Thymus (tissue), 11 donors: ENCODE measurements at regions not wholly inside any gene's neighbourhood (a gene's known extent, or its start where the extent isn't known, plus 50 kb on each side); places are given as distances from the start of the nearest gene placed in this dataset.
"Not testable (repeated sequence)": the region's sequence is repeated elsewhere in the genome, so short reads cannot be mapped to it uniquely, and the experiment has no call there.

Source experiments
- DNase-seq, 9 donors: peaks; one replicate each; pipeline ENCODE4 v3.0.0-alpha.2; 2013; ENCODE audit warnings: low spot score in 9 of 9, low read depth in 6 of 9, missing footprints in 1 of 9
- H3K27ac ChIP-seq, 2 donors: one replicate each; pipeline ENCODE4 v1.5.1; 2013; ENCODE audit warnings: control low read depth in 1 of 2, low read depth in 1 of 2, low read length in 1 of 2, mild to moderate bottlenecking in 1 of 2, moderate library complexity in 1 of 2
- H3K27me3 ChIP-seq, 2 donors: one replicate each; pipeline ENCODE4 v1.5.1; 2013; ENCODE audit warnings: low read length in 1 of 2; ENCODE audit not compliant: control insufficient read depth in 2 of 2, insufficient read depth in 1 of 2
- H3K36me3 ChIP-seq, 2 donors: one replicate each; pipeline ENCODE4 v1.5.1; 2013; ENCODE audit warnings: low read length in 1 of 2, mild to moderate bottlenecking in 1 of 2, moderate library complexity in 1 of 2; ENCODE audit not compliant: control insufficient read depth in 2 of 2, insufficient read depth in 2 of 2
- H3K4me1 ChIP-seq, 2 donors: one replicate each; pipeline ENCODE4 v1.5.1; 2013; ENCODE audit warnings: low read length in 2 of 2; ENCODE audit not compliant: control insufficient read depth in 2 of 2, insufficient read depth in 2 of 2
- H3K4me3 ChIP-seq, 2 donors: one replicate each; pipeline ENCODE4 v1.5.1; 2013; ENCODE audit warnings: low read length in 2 of 2, control low read depth in 1 of 2, mild to moderate bottlenecking in 1 of 2
- H3K9me3 ChIP-seq, 2 donors: one replicate each; pipeline ENCODE4 v1.5.1; 2013; ENCODE audit warnings: low read length in 1 of 2, mild to moderate bottlenecking in 1 of 2; ENCODE audit not compliant: control insufficient read depth in 2 of 2, insufficient read depth in 1 of 2
- WGBS: extraction: QIAGEN DNeasy Blood & Tissue Kit; methylation state at CpG from one replicate; pipeline ENCODE4 v1.1.7; 2013; 5-methylcytosine and 5-hydroxymethylcytosine counted together
- donor health status: healthy.

GRCh38 chr4:188955066-188955465, 815.8 kb downstream of the TRIML1 start:
- H3K4me3 ChIP-seq: no peak overlapping the region
- H3K36me3 ChIP-seq: no peaks in the 10 kb centered on the region
- H3K4me1 ChIP-seq: no peaks in the 10 kb centered on the region
- H3K9me3 ChIP-seq: peaks cover 0 to 6% of the 10 kb centered on the region in 2 donors
- 56% methylated on average over 2 of the region's 2 CpGs for WGBS
- DNase-seq: no peak
- no peak overlapping the region for H3K27ac ChIP-seq
- no peaks in the 10 kb centered on the region for H3K27me3 ChIP-seq

GRCh38 chr4:188956566-188956965, 817.3 kb downstream of the TRIML1 start:
- 93% methylated on average over 4 of the region's 4 CpGs for WGBS
- no peaks in the 10 kb centered on the region for H3K36me3 ChIP-seq
- no peaks in the 10 kb centered on the region for H3K27me3 ChIP-seq
- peaks cover 0 to 6% of the 10 kb centered on the region in 2 donors for H3K9me3 ChIP-seq
- no peaks in the 10 kb centered on the region for H3K4me1 ChIP-seq
- no peak overlapping the region for H3K4me3 ChIP-seq
- H3K27ac ChIP-seq: no peak overlapping the region
- no peak for DNase-seq

- no peaks in the 10 kb centered on the region for H3K4me1 ChIP-seq
- no peak overlapping the region for H3K4me3 ChIP-seq
- DNase-seq: no peak
- H3K27me3 ChIP-seq: no peaks in the 10 kb centered on the region
- peaks cover 0 to 6% of the 10 kb centered on the region in 2 donors for H3K9me3 ChIP-seq
- no peak overlapping the region for H3K27ac ChIP-seq
- H3K36me3 ChIP-seq: no peaks in the 10 kb centered on the region
These were observed 819.1 kb downstream of the TRIML1 start for GRCh38 chr4:188958346-188958745.

- no peaks in the 10 kb centered on the region for H3K27me3 ChIP-seq
- DNase-seq: no peak
- no peaks in the 10 kb centered on the region for H3K36me3 ChIP-seq
- H3K27ac ChIP-seq: no peak overlapping the region
- no peaks in the 10 kb centered on the region for H3K4me1 ChIP-seq
- 88% methylated on average over 6 of the region's 6 CpGs for WGBS
- H3K4me3 ChIP-seq: no peak overlapping the region
- peaks cover 0 to 6% of the 10 kb centered on the region in 2 donors for H3K9me3 ChIP-seq
These were observed 820.2 kb downstream of the TRIML1 start for GRCh38 chr4:188959424-188959823.

- no peak overlapping the region for H3K4me3 ChIP-seq
- WGBS: 80% methylated on average over 4 of the region's 4 CpGs
- DNase-seq: no peak
- no peaks in the 10 kb centered on the region for H3K27me3 ChIP-seq
- no peak overlapping the region for H3K27ac ChIP-seq
- H3K36me3 ChIP-seq: no peaks in the 10 kb centered on the region
- no peaks in the 10 kb centered on the region for H3K4me1 ChIP-seq
- peaks cover 0 to 3% of the 10 kb centered on the region in 2 donors for H3K9me3 ChIP-seq
These were observed 821.3 kb downstream of the TRIML1 start for GRCh38 chr4:188960411-188961093.

- Histone ChIP-seq H3K27ac (no peak overlapping the region), H3K27me3 (no peaks in the 10 kb centered on the region), H3K36me3 (no peaks in the 10 kb centered on the region), H3K9me3 (no peaks in the 10 kb centered on the region), H3K4me3 (no peak overlapping the region), H3K4me1 (no peaks in the 10 kb centered on the region)
- 35% methylated on average over 3 of the region's 3 CpGs for WGBS
- DNase-seq: no peak
These were observed 831.9 kb downstream of the TRIML1 start for GRCh38 chr4:188971125-188971524.

GRCh38 chr4:188975271-188975670, 836.0 kb downstream of the TRIML1 start:
- H3K27ac ChIP-seq: no peak overlapping the region
- no peaks in the 10 kb centered on the region for H3K27me3 ChIP-seq
- no peaks in the 10 kb centered on the region for H3K9me3 ChIP-seq
- H3K4me3 ChIP-seq: no peak overlapping the region
- H3K4me1 ChIP-seq: peaks cover 0 to 8% of the 10 kb centered on the region in 2 donors
- WGBS: 96% methylated on average over 10 of the region's 10 CpGs
- H3K36me3 ChIP-seq: no peaks in the 10 kb centered on the region
- DNase-seq: no peak

- H3K4me3 ChIP-seq: no peak overlapping the region
- peaks cover 0 to 8% of the 10 kb centered on the region in 2 donors for H3K4me1 ChIP-seq
- H3K36me3 ChIP-seq: no peaks in the 10 kb centered on the region
- H3K27me3 ChIP-seq: no peaks in the 10 kb centered on the region
- H3K9me3 ChIP-seq: no peaks in the 10 kb centered on the region
- DNase-seq: peak in 1 of 9 donors; percentile 5
- H3K27ac ChIP-seq: peak overlapping the region in 1 of 2 donors; percentile 72
- WGBS: 20% methylated on average over 2 of the region's 2 CpGs
These were observed 837.4 kb downstream of the TRIML1 start for GRCh38 chr4:188976644-188977115.

- H3K9me3 ChIP-seq, H3K36me3 ChIP-seq, H3K4me3 ChIP-seq, H3K27ac ChIP-seq, DNase-seq, H3K4me1 ChIP-seq, H3K27me3 ChIP-seq: not testable (repeated sequence)
- 88% methylated on average over 6 of the region's 6 CpGs for WGBS
These were observed 838.0 kb downstream of the TRIML1 start for GRCh38 chr4:188977232-188977631.
